IPS-18a (cell line): ENCODE measurements at regions not wholly inside any gene's neighbourhood (a gene's known extent, or its start where the extent isn't known, plus 50 kb on each side); places are given as distances from the start of the nearest gene placed in this dataset.

ENCODE experiments used
- H3K27ac ChIP-seq: one replicate; pipeline ENCODE4 v1.5.1; 2013; ENCODE audit warnings: low read length
- H3K27me3 ChIP-seq: one replicate; pipeline ENCODE4 v1.6.1; 2013; ENCODE audit warnings: mild to moderate bottlenecking, low read length; ENCODE audit not compliant: control insufficient read depth, insufficient read depth
- H3K36me3 ChIP-seq: one replicate; pipeline ENCODE4 v1.6.1; 2013; ENCODE audit warnings: low read depth, low read length; ENCODE audit not compliant: control insufficient read depth
- H3K4me1 ChIP-seq: one replicate; pipeline ENCODE4 v1.6.1; 2013; ENCODE audit warnings: low read depth, low read length; ENCODE audit not compliant: control insufficient read depth
- H3K4me3 ChIP-seq: one replicate; pipeline ENCODE4 v1.5.1; 2013; ENCODE audit warnings: low read length
- H3K9ac ChIP-seq: one replicate; pipeline ENCODE4 v1.6.1; 2013; ENCODE audit warnings: mild to moderate bottlenecking, low read length, moderate library complexity
- H3K9me3 ChIP-seq: one replicate; pipeline ENCODE4 v1.6.1; 2013; ENCODE audit warnings: low read depth, low read length; ENCODE audit not compliant: control insufficient read depth

DNA sequence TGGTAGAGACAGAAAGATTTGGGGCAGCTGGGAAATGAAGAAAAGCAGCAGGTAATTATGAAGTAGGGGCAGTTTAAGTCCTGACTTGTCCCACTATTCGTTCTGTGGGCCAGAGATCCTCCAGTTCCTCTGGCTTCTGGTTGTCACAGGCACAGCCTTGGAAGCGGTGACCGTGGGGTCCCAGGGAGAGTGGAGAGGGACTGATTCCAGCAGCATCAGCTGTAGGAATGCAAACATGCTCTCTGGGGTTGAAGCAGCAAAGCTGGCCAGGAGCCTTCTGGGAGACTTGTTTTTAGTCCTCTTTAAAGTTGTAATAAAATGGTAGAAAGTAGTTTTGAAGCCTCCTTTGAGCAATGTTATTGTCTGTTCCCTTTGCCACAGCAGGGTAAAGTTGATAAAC is 488.0 kb downstream of the LMO4 start:
- no peaks in the 10 kb centered on the region for H3K9me3 ChIP-seq
- no peak overlapping the region for H3K4me3 ChIP-seq
- no peaks in the 10 kb centered on the region for H3K27me3 ChIP-seq
- no peaks in the 10 kb centered on the region for H3K4me1 ChIP-seq
- no peak overlapping the region for H3K27ac ChIP-seq
- H3K9ac ChIP-seq = no peak overlapping the region
- no peaks in the 10 kb centered on the region for H3K36me3 ChIP-seq

DNA sequence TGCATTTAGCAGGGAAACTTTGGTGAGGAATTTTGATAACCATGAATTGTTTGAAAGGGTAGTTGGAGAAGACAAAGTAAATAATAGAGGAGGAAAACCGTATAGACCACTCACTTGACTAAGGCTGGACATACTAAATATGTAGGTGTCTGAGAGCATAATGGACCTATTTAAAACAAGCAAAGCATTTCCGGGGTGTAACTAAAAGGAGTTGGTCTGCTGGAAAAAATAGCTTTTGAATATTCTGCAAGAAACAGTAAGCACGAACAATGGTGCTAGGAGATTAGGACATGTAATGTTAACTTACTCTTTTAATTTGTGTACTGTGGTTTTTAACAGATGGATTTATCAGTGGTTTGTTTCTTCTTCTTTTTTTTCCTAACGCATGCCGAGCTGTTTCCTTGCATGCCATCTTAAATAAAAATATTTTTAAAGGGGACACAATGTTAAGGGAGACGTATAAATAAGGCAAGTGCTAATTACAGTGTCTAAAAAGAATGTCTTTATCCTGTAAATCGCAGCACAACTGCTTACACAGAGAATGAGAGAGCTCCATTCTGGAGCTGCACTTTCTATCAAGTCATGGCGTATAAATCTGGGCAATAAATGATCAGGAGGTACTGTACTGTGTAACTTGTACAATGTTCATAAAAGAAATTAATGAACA is 492.1 kb downstream of the LMO4 start:
- no peaks in the 10 kb centered on the region for H3K9me3 ChIP-seq
- no peak overlapping the region for H3K4me3 ChIP-seq
- H3K36me3 ChIP-seq = no peaks in the 10 kb centered on the region
- H3K27ac ChIP-seq = no peak overlapping the region
- H3K9ac ChIP-seq = no peak overlapping the region
- H3K4me1 ChIP-seq = no peaks in the 10 kb centered on the region
- no peaks in the 10 kb centered on the region for H3K27me3 ChIP-seq

DNA sequence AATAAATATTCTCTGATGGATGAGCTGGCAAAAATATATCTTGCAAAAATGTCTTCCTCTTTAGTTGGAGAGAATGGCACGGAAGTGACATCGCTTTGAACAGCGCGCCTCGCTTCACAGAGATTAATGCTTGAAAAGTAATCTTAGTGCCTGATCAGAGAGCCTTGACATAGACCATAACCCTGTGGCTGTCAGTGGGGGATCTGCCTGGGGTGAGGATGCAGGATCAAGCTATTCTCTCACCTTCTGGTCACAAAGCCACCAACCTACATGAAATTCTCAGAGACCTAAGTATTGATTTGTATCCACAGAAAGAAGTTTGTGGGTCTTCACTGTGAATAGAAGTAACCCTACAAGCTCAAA is 492.6 kb downstream of the LMO4 start:
- Histone ChIP-seq H3K36me3 (no peaks in the 10 kb centered on the region), H3K9me3 (no peaks in the 10 kb centered on the region), H3K4me3 (no peak overlapping the region), H3K4me1 (no peaks in the 10 kb centered on the region), H3K27me3 (no peaks in the 10 kb centered on the region), H3K27ac (no peak overlapping the region), H3K9ac (no peak overlapping the region)

DNA sequence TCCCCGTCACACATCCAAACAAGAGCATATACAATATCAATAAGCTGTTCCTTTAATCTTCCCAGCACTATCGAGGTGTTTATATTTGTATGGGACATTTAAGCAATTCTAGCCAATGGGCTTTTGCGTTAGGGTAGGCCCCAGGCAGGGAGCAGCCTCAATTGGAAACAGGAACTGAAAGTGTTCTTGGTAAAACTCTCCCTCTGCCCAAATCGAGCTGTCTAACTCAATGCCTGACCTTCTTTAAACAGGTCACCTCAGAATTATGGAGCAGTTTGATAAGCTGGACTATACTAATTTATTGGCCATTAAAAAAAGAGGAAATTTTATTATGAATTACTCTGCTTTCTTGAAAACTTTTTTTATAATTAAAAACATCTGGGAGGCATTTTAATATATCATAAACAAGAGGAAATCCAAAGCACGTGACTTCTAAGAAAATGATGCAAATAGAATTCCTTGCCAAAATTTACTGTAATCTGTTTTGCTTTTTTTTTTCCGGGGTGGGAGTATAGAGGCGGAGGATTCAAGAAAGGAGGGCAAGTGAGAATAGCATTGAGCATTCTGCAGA is 498.1 kb downstream of the LMO4 start:
- Histone ChIP-seq H3K36me3 (no peaks in the 10 kb centered on the region), H3K9me3 (no peaks in the 10 kb centered on the region), H3K4me1 (no peaks in the 10 kb centered on the region), H3K4me3 (no peak overlapping the region), H3K27me3 (no peaks in the 10 kb centered on the region), H3K9ac (no peak overlapping the region), H3K27ac (no peak overlapping the region)

GRCh38 chr1:87829360-87829759 is 500.7 kb downstream of the LMO4 start:
- Histone ChIP-seq H3K4me3 (no peak overlapping the region), H3K27me3 (no peaks in the 10 kb centered on the region), H3K27ac (no peak overlapping the region), H3K9ac (no peak overlapping the region), H3K4me1 (no peaks in the 10 kb centered on the region), H3K9me3 (no peaks in the 10 kb centered on the region), H3K36me3 (no peaks in the 10 kb centered on the region)

DNA sequence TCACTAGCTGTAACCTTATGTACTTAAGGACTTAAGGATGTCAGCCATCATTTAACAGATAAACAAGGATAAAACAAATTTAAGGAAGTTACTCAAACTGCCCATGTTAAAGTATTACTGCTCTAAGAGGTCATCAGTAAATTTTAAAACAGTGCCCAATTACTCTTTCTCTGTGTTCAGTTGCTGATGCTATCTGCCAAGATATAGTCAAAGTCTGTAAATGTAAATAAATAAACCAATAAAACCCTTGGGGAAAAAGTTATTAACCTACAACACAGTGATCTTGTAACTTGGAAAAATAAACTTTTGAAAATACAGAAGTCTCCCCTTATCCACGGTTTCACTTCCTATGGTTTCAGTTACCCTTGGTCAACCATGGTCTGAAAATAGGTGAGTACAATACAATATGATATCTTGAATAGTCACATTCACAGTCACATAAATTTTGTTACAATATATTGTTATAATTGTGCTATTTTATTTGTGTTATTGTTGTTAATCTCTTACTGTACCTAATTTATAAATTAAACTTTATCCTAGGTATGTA is 501.8 kb downstream of the LMO4 start:
- H3K9me3 ChIP-seq = no peaks in the 10 kb centered on the region
- H3K9ac ChIP-seq = no peak overlapping the region
- no peaks in the 10 kb centered on the region for H3K36me3 ChIP-seq
- H3K4me1 ChIP-seq = no peaks in the 10 kb centered on the region
- H3K27ac ChIP-seq = no peak overlapping the region
- no peak overlapping the region for H3K4me3 ChIP-seq
- H3K27me3 ChIP-seq = no peaks in the 10 kb centered on the region

DNA sequence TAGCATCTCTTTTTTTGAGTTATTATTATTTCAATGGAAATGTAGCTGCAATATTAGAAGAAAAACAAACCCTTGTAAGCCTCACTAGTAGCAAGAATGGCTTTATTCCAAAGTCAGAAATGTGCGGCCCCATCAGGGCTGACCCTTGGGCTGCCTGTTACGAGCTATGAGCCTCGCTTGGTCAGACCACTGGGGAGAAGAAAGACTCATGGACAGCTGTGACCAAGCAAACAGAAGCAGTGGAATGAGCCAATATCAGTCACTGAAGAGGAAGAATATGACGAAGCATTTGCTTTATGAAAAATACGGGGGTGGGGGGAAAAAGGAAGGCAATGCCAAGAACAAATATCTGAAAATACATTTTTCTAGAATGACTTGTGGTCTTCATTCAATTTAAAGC is 504.5 kb downstream of the LMO4 start:
- H3K9me3 ChIP-seq = no peaks in the 10 kb centered on the region
- H3K27ac ChIP-seq = no peak overlapping the region
- H3K9ac ChIP-seq = no peak overlapping the region
- H3K36me3 ChIP-seq = no peaks in the 10 kb centered on the region
- no peak overlapping the region for H3K4me3 ChIP-seq
- no peaks in the 10 kb centered on the region for H3K27me3 ChIP-seq
- H3K4me1 ChIP-seq = no peaks in the 10 kb centered on the region

- Histone ChIP-seq H3K9me3 (no peaks in the 10 kb centered on the region), H3K27ac (no peak overlapping the region), H3K27me3 (no peaks in the 10 kb centered on the region), H3K4me1 (no peaks in the 10 kb centered on the region), H3K4me3 (no peak overlapping the region), H3K36me3 (no peaks in the 10 kb centered on the region), H3K9ac (no peak overlapping the region)
Measured at GRCh38 chr1:87834151-87834550, 505.5 kb downstream of the LMO4 start.

- Histone ChIP-seq H3K4me1 (no peaks in the 10 kb centered on the region), H3K27me3 (no peaks in the 10 kb centered on the region), H3K4me3 (no peak overlapping the region)
Measured at GRCh38 chr1:87834941-87835340, 506.3 kb downstream of the LMO4 start.

GRCh38 chr1:87840767-87841166 is 512.1 kb downstream of the LMO4 start:
- Histone ChIP-seq H3K27me3 (no peaks in the 10 kb centered on the region), H3K4me3 (no peak overlapping the region), H3K9me3 (no peaks in the 10 kb centered on the region), H3K27ac (no peak overlapping the region), H3K9ac (no peak overlapping the region), H3K4me1 (no peaks in the 10 kb centered on the region), H3K36me3 (no peaks in the 10 kb centered on the region)

More at GRCh38 chr1:87834941-87835340, 506.3 kb downstream of the LMO4 start:
- Histone ChIP-seq H3K9ac (no peak overlapping the region), H3K27ac (no peak overlapping the region), H3K9me3 (no peaks in the 10 kb centered on the region), H3K36me3 (no peaks in the 10 kb centered on the region)

- H3K36me3 ChIP-seq = no peaks in the 10 kb centered on the region
- no peaks in the 10 kb centered on the region for H3K4me1 ChIP-seq
- no peaks in the 10 kb centered on the region for H3K27me3 ChIP-seq
- H3K27ac ChIP-seq = no peak overlapping the region
- no peak overlapping the region for H3K9ac ChIP-seq
- H3K9me3 ChIP-seq = no peaks in the 10 kb centered on the region
- no peak overlapping the region for H3K4me3 ChIP-seq
Measured at GRCh38 chr1:87841332-87841731, 512.7 kb downstream of the LMO4 start.

DNA sequence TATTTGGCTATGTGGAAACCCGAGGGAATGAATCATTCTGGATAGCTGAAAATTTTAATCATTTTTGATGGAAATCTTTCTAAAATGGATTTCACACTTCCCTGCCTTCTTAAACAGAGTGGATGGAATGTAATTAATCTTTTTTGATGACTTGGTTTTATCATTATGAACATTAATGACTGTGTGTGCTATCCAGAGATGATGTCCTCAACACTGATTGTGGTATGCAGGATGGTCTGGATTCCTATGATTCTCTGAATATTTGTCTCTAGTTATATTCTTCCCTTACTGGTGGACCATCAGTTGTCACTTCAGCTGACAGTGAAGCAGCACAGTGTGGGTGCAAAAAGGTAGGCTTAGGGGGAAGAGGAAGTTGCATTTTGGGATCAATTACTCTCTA is 513.5 kb downstream of the LMO4 start:
- Histone ChIP-seq H3K4me3 (no peak overlapping the region), H3K27me3 (no peaks in the 10 kb centered on the region), H3K9me3 (no peaks in the 10 kb centered on the region), H3K36me3 (no peaks in the 10 kb centered on the region), H3K27ac (no peak overlapping the region), H3K9ac (no peak overlapping the region), H3K4me1 (no peaks in the 10 kb centered on the region)
